OCI-LY3 (cell line): ENCODE measurements at regions not wholly inside any gene's neighbourhood (a gene's known extent, or its start where the extent isn't known, plus 50 kb on each side); places are given as distances from the start of the nearest gene placed in this dataset.

ENCODE experiments used
- CTCF ChIP-seq: fragments of 200-600, 300-600 bp; sonication (generic); IDR thresholded peaks from 2 replicates; pipeline ENCODE4 v1.5.1; 2014; ENCODE audit warnings: antibody characterized with exemption, low read length, low read depth
- EZH2phosphoT487 ChIP-seq: fragments of 200-600 bp; shearing (Covaris generic); IDR thresholded peaks from 2 replicates; pipeline ENCODE4 v1.6.1; 2018; ENCODE audit warnings: antibody characterized with exemption, mixed run types, low read depth

GRCh38 chr20:61067221-61067620, 184.8 kb upstream of the CDH4 start:
- no peak for TF ChIP-seq CTCF
- no peak for TF ChIP-seq EZH2phosphoT487
